OCI-LY1 (cell line): ENCODE measurements at regions not wholly inside any gene's neighbourhood (a gene's known extent, or its start where the extent isn't known, plus 50 kb on each side); places are given as distances from the start of the nearest gene placed in this dataset.
"Not testable (repeated sequence)": the region's sequence is repeated elsewhere in the genome, so short reads cannot be mapped to it uniquely, and the experiment has no call there.

Source experiments
- CTCF ChIP-seq: fragments of 200-600 bp; sonication (generic), shearing (Covaris generic); IDR thresholded peaks from 2 replicates; pipeline ENCODE4 v1.5.1; 2017; ENCODE audit warnings: mild to moderate bottlenecking, antibody characterized with exemption, low read length, moderate library complexity, mixed read lengths
- EZH2 ChIP-seq: fragments of 200-600 bp; sonication (generic), shearing (Covaris generic); IDR thresholded peaks from 2 replicates; pipeline ENCODE4 v1.8.0; 2017; ENCODE audit warnings: borderline replicate concordance, mixed run types, mild to moderate bottlenecking, antibody characterized with exemption, low read length, moderate library complexity, mixed read lengths

GRCh38 chr9:129531860-129532402, 89.0 kb downstream of the C9orf50 start:
- TF ChIP-seq CTCF, EZH2: not testable (repeated sequence)
